ENCODE measurements at regions not wholly inside any gene's neighbourhood (a gene's known extent, or its start where the extent isn't known, plus 50 kb on each side); places are given as distances from the start of the nearest gene placed in this dataset.

DNA sequence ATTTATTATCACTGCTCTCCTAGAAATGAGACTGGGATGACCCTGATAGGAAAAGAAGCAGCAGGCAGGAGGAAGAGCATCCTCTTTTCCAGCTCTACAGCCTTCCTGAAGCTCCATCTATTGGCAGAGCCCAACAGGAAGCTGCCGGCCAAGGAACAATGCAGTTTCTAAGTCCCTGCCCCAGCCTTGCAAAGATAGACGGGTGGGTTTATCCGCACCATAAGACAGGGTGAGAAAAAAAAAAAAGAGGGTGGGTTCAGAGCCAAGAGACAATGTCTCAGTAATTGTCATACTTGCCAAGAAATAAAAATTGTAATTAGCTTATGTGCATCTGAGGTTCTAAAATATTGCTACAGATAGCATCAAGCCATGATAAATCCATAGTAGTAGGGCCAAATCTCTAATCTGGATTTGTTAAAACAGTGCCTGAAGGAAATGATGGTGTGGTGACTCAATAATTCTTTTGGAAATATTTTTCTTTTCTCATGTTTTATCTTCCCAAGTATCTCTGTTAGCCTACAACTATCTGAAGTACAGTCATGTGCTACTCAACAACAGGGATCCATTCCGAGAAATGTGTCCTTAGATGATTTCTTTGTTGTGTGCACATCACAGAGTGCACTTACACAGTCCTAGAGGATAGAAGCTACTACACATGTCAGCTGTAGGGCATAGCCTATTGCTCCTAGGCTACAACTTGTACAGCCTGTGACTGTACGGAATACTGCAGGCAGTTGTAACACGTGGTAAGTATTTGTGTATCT, 242.9 kb upstream of the CXCL12 start:
- no peak for TF ChIP-seq ZBTB2 (IDR thresholded peaks at IDR 0.05)
- no peak for TF ChIP-seq ZNF398 (CRISPR knock-in tag; IDR thresholded peaks at IDR 0.05)
- no peak for TF ChIP-seq ZNF274 (IDR thresholded peaks at IDR 0.05; ENCODE audit: borderline replicate concordance, low read depth, low read length)
- no peak for TF ChIP-seq EZH2 (IDR thresholded peaks at IDR 0.05; ENCODE audit: borderline replicate concordance, low read depth, low read length)
- TF ChIP-seq, protein P1, sequence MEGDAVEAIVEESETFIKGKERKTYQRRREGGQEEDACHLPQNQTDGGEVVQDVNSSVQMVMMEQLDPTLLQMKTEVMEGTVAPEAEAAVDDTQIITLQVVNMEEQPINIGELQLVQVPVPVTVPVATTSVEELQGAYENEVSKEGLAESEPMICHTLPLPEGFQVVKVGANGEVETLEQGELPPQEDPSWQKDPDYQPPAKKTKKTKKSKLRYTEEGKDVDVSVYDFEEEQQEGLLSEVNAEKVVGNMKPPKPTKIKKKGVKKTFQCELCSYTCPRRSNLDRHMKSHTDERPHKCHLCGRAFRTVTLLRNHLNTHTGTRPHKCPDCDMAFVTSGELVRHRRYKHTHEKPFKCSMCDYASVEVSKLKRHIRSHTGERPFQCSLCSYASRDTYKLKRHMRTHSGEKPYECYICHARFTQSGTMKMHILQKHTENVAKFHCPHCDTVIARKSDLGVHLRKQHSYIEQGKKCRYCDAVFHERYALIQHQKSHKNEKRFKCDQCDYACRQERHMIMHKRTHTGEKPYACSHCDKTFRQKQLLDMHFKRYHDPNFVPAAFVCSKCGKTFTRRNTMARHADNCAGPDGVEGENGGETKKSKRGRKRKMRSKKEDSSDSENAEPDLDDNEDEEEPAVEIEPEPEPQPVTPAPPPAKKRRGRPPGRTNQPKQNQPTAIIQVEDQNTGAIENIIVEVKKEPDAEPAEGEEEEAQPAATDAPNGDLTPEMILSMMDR (IDR thresholded peaks at IDR 0.05 in 2 of 3, conservative IDR thresholded peaks at IDR 0.05 in 1 of 3; ENCODE audit: insufficient read depth in 2 of 3, low read depth in 1 of 3, low read length in 3 of 3): no peak
- TF ChIP-seq, protein P2, sequence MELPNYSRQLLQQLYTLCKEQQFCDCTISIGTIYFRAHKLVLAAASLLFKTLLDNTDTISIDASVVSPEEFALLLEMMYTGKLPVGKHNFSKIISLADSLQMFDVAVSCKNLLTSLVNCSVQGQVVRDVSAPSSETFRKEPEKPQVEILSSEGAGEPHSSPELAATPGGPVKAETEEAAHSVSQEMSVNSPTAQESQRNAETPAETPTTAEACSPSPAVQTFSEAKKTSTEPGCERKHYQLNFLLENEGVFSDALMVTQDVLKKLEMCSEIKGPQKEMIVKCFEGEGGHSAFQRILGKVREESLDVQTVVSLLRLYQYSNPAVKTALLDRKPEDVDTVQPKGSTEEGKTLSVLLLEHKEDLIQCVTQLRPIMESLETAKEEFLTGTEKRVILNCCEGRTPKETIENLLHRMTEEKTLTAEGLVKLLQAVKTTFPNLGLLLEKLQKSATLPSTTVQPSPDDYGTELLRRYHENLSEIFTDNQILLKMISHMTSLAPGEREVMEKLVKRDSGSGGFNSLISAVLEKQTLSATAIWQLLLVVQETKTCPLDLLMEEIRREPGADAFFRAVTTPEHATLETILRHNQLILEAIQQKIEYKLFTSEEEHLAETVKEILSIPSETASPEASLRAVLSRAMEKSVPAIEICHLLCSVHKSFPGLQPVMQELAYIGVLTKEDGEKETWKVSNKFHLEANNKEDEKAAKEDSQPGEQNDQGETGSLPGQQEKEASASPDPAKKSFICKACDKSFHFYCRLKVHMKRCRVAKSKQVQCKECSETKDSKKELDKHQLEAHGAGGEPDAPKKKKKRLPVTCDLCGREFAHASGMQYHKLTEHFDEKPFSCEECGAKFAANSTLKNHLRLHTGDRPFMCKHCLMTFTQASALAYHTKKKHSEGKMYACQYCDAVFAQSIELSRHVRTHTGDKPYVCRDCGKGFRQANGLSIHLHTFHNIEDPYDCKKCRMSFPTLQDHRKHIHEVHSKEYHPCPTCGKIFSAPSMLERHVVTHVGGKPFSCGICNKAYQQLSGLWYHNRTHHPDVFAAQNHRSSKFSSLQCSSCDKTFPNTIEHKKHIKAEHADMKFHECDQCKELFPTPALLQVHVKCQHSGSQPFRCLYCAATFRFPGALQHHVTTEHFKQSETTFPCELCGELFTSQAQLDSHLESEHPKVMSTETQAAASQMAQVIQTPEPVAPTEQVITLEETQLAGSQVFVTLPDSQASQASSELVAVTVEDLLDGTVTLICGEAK (IDR thresholded peaks at IDR 0.05): no peak
- TF ChIP-seq, protein P2 (CRISPR knock-in tag; IDR thresholded peaks at IDR 0.05): no peak
- no peak for TF ChIP-seq RBM25 (IDR thresholded peaks at IDR 0.05; ENCODE audit: low read depth, low read length, severe bottlenecking)
- no peak for TF ChIP-seq E2F6 (IDR thresholded peaks at IDR 0.05; ENCODE audit: borderline replicate concordance in 1 of 2, extremely low read depth in 1 of 2, insufficient read depth in 1 of 2, insufficient read length in 1 of 2, low read depth in 1 of 2, low read length in 1 of 2, poor library complexity in 1 of 2, severe bottlenecking in 1 of 2)

All from K562 (cell line).